GM21447 (cell line): ENCODE measurements at regions not wholly inside any gene's neighbourhood (a gene's known extent, or its start where the extent isn't known, plus 50 kb on each side); places are given as distances from the start of the nearest gene placed in this dataset.
"Not testable (repeated sequence)": the region's sequence is repeated elsewhere in the genome, so short reads cannot be mapped to it uniquely, and the experiment has no call there.

Experiments used
- ATAC-seq: cut with Tn5 transposase; IDR thresholded peaks from one replicate; pipeline ENCODE4 v1.9.1; 2021; ENCODE audit not compliant: unreplicated experiment

DNA sequence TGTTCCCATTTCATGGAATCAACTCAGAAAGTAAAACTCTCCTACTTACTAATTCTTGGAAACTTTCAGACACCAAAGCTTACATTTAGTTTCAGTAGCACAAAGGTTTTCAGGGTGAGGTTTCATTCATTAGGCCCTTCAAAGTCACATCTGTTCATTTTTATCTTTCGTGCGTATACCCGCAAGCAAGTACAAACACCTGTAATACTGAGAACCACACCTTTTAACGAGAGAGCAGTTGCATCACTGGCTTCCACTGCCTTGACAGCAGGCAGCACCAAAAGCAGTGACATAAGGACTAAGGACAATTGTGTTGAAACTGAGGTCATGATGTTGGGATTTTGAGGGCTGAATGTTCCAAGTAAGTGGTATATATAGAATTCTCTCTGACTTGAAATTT is 60.5 kb downstream of the GOLGA6L22 start:
- not testable (repeated sequence) for ATAC-seq

DNA sequence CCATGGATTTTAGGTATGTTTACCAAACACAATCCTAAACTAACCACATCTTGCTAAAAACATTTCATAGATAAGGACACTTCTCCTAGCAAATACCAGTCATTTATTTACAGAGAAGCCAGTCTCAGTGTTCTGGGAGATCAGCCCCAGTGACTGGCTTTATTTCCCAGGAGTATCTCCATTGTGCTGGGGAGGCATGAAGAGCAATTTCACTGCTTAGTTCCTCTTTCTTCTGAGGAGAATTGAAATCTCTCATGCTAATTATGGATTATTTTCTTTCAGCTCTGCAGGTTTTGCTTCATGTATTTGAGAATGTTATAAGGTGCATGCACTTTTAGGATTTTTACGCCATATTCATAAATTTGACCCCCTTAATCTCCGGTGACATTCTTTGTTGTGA is 67.8 kb downstream of the GOLGA6L22 start:
- ATAC-seq: not testable (repeated sequence)

DNA sequence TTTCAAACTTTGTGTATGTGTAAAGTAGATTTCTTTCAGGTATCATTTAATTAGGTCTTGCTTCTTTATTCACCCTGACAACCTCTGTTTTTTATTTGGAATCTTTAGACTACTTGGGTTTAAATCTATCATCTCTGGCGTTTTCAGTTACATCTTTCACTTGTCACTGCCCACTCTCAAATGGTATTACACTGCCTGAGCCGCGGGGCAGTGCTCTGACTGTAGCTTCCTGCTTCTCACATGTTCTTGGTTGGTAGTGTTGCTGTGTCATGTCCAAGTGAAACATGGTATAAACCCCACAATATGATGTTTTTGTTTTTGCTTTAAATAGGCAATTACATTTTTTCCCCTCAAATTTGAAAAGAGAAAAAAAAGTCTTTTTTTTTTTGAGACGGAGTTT is 68.3 kb downstream of the GOLGA6L22 start:
- not testable (repeated sequence) for ATAC-seq

DNA sequence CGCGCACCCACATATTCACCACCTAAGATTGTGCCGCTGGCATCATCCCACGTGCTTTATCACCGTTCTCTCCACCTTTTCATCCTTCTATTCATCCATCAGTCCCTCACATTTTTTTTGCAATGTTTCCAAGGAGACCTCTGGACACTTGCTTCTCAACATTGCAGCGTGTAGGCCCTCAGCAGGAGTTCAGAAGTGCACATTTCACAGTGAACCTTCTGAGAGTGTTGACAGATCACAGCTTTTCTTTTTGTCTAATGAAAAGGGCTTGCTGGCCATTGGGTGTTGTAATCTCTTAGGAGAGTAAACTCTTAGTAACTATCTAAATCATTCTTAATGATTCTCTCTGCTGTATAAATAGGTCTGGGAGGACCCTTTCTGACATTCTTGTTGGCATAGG is 70.5 kb downstream of the GOLGA6L22 start:
- not testable (repeated sequence) for ATAC-seq

DNA sequence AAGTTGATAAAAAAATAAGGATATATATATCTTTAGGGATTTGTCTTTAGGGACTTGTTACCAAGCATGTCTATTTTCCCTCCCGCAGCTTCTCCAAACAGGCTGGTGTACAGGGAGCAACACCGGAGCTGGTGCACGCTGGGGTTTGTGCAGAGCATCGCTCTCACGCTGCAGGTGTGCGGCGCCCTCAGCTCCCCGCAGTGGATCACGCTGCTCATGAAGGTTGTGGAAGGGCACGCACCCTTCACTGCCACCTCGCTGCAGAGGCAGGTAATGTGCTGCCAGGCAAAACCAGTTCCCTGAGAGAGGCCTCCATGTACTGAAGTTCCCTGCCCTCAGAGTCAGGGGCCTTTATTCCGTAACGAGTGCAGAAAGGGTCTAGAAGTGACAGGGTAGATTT is 101.0 kb downstream of the GOLGA6L22 start:
- not testable (repeated sequence) for ATAC-seq

DNA sequence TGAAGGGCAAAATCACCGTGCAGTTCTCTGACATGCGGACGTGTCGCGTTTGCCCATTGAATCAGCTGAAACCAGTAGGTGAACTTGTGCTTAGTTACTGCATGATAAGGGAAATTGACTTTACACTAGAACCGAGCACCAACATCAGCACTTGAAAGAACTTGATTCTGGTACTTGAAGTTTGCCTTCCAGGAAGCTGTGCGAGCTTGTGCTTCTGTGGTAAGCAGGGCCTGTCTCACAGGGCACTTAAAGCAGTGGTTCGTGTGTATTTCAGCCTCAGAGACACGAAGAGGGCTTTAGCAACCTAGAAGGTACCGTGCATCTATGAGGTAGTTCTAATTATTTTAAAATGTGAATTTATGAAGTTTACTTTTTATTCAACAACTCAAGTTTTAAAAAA is 103.0 kb downstream of the GOLGA6L22 start:
- ATAC-seq: not testable (repeated sequence)

DNA sequence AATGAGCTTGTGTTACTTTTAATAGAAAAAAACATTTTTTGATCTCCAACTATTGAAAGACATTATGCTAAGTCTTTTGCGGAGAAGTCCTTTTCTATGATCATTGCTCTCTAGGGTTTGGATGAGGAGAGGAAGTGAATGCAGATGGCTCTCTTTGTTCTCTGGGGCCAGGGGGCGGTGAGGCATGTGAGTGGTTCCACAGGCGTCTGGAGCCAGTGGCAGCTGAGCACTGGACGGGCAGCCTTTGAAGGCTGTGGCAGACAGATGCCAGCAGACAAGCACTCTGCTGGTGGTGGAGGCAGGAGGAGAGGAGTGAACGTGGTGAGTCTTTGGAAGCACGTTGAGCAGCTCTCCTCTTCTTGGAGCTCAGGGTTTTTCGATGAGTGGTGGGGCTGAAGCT is 107.8 kb downstream of the GOLGA6L22 start:
- not testable (repeated sequence) for ATAC-seq

DNA sequence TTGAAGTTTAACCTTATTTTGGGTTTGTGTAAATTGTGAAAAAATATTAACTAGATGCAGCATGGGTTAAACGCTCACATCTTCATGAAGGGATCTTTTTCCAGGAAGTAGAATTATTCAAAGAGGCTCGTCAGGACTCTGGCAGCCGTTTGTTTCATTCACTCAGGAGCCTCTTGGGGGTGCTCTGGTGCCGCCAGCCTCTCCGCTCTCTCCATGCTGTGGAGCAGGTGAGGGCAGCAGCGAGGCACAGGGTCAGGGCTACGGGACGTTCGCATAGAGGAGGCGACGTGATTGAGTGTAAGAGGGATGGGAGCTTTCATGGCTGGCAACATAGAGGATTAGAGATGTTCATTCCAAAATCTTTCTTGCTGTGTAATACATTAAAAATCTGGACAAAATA is 110.8 kb downstream of the GOLGA6L22 start:
- ATAC-seq: not testable (repeated sequence)

DNA sequence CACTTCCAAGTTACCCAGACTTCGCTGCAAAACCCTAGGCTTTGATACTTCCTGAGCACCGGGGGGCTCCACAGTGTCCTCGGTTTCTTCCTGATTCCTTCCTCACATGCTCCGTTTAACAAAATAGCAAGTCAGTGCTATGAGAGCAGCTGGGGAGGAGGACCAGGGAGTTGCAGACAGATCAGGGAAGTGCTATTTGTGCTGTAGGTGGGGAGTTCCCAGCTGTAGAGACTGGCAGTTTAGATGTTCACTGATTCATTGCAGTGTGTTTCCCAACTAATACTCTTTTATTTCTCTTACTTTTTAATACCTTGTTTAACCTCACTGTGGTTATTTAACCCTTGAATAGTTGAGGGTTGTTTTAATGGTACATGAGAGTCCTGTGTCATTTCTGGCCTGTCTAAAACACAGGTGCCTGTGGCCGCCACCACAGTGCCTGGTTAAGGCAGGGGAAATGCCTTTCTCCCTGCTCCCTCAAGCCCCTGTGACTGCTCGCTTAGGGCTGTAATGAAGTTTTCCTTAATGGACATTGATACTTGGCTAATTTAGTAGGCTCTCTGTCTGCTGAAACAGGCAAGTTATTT is 113.5 kb downstream of the GOLGA6L22 start:
- not testable (repeated sequence) for ATAC-seq

DNA sequence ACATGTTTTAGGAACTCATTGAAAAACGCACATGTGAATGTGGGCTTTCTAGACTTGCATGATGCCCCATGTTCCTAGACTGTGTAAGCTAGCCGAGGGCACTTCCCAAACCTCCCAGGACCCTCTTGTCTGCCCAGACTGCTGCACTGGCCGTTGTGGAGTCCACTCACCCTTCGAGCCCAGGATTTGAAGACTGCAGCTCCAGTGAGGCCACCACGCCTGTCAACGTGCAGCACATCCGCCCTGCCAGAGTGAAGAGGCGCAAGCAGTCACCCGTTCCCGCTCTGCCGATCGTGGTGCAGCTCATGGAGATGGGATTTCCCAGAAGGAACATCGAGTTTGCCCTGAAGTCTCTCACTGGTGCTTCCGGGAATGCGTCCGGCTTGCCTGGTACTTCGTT is 114.1 kb downstream of the GOLGA6L22 start:
- not testable (repeated sequence) for ATAC-seq

DNA sequence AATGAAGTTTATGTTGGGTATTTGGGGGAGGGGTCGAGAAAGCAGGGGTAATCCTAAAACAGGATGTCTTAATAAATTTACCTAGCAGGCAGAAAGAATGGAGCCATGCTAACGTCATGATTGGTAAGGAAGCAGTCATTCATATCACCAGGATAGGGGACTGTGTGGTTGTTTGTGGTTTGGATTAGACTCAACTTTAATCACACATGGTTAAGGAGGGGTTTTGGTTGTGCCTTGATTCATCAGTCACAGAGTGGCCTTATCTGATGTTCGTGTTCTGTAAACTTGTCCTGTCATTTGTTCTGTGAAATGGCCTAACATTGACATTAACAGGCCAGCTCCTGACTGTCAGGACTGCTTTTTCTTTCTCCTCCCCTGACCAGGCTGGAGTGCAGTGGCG is 119.1 kb downstream of the GOLGA6L22 start:
- ATAC-seq: not testable (repeated sequence)

DNA sequence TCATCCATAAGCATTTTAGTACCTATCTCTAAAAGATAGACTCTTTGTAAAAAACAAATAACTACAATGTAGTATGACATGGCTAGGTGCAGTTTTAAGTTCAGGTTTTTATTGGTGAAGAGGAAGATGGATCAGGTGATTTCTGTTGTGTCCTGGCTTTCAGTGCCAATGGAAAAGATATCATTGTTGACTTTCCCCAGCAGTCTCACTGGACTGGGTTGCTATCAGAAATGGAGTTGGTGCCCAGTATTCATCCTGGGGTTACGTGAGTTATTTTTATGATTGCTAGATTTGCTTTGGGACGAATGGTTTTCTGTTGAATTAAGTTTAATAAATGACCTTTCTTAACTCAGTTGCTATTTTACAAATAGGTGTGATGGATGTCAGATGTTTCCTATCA is 120.5 kb downstream of the GOLGA6L22 start:
- ATAC-seq: not testable (repeated sequence)

DNA sequence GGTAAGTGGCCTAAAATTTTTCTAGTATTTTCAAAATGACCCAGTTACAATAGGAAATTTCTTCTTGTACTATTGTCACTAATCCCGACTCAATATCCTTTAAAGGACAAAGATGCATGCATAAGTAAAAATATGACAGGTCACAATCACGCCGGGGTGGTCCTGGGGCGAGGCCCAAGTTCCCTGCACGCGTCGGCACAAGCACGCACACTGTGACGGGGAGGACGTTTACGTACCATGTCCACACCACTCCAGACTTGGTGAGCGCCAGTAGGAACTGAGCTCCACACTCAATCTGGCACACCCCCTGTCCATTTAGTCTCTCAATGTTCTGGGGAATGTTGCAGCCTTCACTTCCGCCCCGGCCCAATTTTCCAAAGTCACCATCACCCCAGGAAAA is 128.7 kb downstream of the GOLGA6L22 start:
- ATAC-seq: not testable (repeated sequence)

DNA sequence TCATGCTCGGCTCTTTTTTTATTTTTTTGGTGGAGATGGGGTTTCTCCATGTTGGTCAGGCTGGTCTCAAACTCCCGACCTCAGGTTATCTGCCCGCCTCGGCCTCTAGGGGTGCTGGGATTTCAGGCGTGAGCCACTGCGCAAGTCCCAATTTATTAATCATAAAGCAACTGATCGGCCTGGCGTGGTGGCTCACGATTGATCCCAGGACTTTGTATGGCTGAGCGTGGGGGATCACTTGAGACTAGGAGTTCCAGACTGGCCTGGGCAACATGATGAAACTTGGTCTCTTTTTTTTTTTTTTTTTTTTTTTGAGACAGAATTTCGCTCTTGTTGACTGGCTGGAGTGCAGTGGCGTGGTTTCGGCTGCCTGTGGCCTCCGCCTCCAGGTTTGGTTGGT is 139.8 kb downstream of the GOLGA6L22 start:
- ATAC-seq: not testable (repeated sequence)

DNA sequence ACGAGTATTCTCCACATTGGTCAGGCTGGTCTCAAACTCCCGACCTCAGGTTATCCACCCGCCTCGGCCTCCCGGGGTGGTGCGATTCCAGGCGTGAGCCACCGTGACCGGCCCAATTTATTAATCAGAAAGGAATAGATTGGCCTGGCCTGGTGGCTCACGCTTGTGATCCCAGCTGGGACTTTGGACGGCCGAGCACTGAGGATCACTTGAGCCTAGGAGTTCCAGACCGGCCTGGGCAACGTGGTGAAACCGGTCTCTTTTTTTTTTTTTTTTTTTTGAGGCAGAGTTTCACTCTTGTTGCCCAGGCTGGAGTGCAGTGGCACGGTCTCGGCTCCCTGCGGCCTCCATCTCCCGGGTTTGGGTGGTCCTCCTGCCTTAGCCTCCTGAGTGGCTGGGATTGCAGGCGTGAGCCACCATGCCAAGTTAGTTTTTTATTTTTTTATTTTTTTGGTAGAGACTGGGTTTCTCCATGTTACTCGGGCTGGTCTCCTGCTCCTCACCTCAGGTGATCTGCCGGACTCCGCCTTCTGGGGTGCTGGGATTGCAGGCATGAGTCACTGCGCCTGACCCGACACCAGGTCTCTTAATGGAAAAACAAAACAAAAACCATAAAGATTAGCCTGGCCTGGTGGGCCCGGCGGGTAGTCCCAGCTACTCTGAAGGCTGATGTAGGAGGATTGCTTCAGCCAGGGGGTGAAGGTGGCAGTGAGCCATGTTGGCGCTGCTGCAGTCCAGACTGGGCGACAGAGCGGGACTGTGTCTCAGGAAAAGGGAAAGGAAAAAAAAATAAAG is 141.0 kb downstream of the GOLGA6L22 start:
- ATAC-seq: not testable (repeated sequence)

DNA sequence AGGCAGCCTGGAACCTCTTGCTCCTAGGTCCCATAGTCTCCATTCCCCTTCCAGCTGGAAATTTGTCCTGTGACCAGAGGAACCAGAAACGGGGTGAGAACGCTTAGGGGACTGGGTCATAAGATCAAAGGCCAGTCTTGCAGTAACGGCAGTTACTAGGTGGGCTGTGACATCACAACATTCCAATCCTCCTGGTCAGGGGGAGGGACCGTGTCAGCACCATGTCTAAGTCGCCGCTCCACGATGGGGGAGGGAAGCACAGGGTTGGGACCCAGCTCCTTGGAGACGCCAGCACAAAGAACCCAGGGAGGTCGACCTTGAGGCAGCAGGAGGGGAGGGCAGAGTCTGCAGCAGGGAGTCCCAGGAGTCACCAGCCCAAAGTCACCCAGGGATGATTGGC is 158.3 kb downstream of the GOLGA6L22 start:
- ATAC-seq: not testable (repeated sequence)

DNA sequence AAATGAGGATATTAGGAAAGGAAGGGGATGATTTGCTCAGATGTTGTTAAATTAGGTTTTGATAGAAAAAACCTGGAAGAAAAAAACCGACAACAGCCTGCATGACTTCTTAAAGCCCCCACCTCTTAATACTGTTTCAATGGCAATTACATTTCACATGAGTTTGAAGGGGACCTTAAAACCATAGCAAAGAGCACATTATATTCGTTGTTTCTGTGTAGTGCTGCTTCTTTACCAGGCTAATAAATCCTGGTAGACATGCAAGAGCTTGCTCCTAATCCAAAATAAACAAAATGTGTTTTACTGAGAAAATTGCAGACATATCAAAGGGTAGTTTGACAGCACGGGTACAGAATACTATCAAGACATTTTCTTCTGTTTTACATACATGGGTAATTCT is 154.7 kb upstream of the NIPA1 start:
- not testable (repeated sequence) for ATAC-seq

DNA sequence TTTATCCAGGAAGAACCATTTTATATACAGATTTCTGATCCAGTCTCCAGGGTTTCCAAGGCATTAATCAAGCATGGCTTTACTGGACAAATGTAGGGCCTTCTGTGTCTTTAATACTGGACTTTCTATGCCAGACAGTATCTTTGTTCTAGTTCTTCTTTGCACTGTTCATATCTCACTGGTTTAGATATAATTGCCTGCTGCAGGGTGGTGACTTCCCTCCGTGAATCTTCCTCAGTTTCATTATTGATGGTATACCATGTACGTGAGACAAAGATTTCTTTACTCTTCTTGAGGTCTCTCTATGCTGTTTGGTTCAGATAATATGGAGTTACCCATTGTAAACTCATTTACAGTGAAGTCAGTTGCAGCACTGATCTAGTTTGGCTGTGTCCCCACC is 146.5 kb upstream of the NIPA1 start:
- ATAC-seq: not testable (repeated sequence)

DNA sequence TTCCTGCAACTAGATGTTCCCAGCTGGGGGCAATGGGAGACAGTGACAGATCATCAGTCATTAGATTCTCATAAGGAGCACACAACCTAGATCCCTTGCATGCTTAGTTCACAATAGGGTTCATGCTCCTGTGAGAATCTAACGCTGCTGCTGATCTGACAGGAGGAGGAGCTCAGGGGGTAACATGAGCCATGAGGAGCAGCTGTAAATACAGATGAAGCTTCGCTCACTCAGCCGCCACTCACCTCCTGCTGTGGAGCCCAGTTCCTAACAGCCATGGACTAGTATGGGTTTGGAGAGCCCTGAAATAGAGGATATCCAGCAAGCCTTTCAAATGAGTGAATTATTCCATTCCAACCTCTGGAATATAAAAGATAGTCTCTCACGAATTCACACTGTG is 137.0 kb upstream of the NIPA1 start:
- ATAC-seq: not testable (repeated sequence)

DNA sequence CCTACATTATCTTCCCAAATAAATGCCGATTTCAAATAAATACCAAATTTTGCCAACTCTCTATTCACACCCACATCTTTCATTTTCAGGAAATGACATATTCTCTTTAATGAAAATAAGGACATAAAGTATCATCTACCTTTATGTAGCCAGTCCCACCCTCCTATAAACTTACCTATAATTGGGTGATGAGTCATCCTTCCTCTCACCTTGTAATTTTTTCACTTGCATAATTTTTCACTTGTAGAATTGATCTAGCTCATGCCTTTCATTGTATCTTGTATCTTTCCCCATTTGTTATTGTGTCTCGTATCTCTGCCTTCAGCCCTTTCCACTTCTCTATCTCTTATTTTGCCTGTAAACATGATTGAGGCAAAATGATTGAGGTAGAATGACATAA is 135.3 kb upstream of the NIPA1 start:
- ATAC-seq: not testable (repeated sequence)

DNA sequence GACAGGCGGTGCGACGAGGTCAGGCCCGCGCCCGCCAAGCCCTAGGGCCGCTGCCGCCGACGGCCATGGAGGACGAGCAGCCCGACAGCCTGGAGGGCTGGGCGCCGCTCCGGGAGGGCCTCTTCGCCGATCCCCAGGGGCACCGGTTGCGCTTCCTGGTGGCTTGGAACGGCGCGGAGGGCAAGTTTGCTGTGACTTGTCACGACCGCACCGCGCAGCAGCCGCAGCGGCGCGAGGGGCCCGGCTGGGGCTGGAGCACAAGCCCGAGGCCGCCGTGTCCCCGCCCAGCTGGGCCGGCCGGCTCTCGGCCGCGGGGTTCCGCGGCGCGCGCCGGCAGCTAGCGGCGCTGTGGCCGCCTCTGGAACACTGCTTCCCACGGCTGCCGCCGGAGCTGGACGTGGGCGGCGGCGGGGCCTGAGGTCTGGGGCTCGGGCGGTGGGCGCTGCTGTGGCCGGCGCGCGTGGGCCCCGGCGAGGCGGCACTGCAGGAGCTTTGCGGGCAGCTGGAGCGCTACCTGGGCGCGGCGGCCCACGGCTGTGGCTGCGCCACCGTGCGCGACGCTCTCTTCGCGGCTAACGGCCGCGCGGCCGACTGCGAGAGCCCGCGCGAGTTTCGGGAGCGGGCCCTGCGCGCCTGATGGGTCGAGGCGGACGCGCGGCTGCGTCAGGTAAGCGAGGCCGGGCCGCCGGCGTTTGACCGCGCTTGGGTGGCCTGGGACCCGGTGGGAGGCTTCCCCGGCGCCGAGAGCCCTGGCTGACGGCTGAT is 122.0 kb upstream of the NIPA1 start:
- ATAC-seq: peak; percentile 71
